HEK293 (cell line): ENCODE measurements at regions not wholly inside any gene's neighbourhood (a gene's known extent, or its start where the extent isn't known, plus 50 kb on each side); places are given as distances from the start of the nearest gene placed in this dataset.

Experiments used
- CTCF ChIA-PET: fragments of 350-600 bp; formaldehyde crosslinking; extraction: SDS; loops from one replicate; lab custom pipeline; 2021; ENCODE audit warnings: antibody characterized with exemption; lab: Yijun Ruan, JAX
- POLR2A ChIA-PET: fragments of 300-600 bp; formaldehyde crosslinking; extraction: SDS; loops from one replicate; lab custom pipeline; 2020; ENCODE audit warnings: antibody characterized with exemption, inconsistent platforms; lab: Yijun Ruan, JAX
- H3K27ac ChIP-seq: fragments of 200-500 bp; sonication (Bioruptor generic); 2 replicates; pipeline ENCODE4 v1.5.1; 2014; ENCODE audit warnings: low read depth, low read length, control low read depth, inconsistent platforms; ENCODE audit errors: extremely low read depth
- H3K36me3 ChIP-seq, 2 experiments: fragments of 200-500 bp in 1 of 2; sonication (Bioruptor generic) in 1 of 2; 1 replicate in 1 of 2; 2 replicates in 1 of 2; pipeline ENCODE4 v1.5.1; 2014 to 2017; ENCODE audit warnings: inconsistent platforms in 2 of 2, low read length in 2 of 2; ENCODE audit not compliant: control insufficient read depth in 2 of 2, insufficient read depth in 1 of 2
- H3K4me1 ChIP-seq: fragments of 200-500 bp; sonication (Bioruptor generic); 2 replicates; pipeline ENCODE4 v1.5.1; 2014; ENCODE audit warnings: mild to moderate bottlenecking, low read length, inconsistent platforms; ENCODE audit not compliant: control insufficient read depth, insufficient read depth
- H3K4me3 ChIP-seq: 2 replicates; pipeline ENCODE4 v1.5.1; 2011; ENCODE audit warnings: low read depth, mild to moderate bottlenecking, control low read depth, low read length, moderate library complexity
- H3K9me3 ChIP-seq: fragments of 200-500 bp; sonication (Bioruptor generic); 2 replicates; pipeline ENCODE4 v1.5.1; 2014; ENCODE audit warnings: low read depth, low read length, inconsistent platforms; ENCODE audit not compliant: control insufficient read depth, insufficient read depth
- FEZF1 ChIP-seq: fragments of 450-650 bp; formaldehyde crosslinking; IDR thresholded peaks from 2 replicates; pipeline ENCODE4 v1.5.1; 2016; ENCODE audit warnings: missing biosample characterization, missing genetic modification characterization
- GLI2 ChIP-seq: fragments of 450-650 bp; formaldehyde crosslinking; IDR thresholded peaks from 2 replicates; pipeline ENCODE4; 2017; ENCODE audit warnings: missing biosample characterization, missing genetic modification characterization, low read depth, borderline replicate concordance
- KLF10 ChIP-seq: fragments of 450-650 bp; IDR thresholded peaks from 2 replicates; pipeline ENCODE4 v1.5.1; 2018; ENCODE audit warnings: missing biosample characterization, mild to moderate bottlenecking, missing genetic modification characterization
- PRDM10 ChIP-seq: fragments of 450-650 bp; formaldehyde crosslinking; IDR thresholded peaks from 2 replicates; pipeline ENCODE4 v1.5.1; 2016; ENCODE audit warnings: missing biosample characterization, missing genetic modification characterization
- SP3 ChIP-seq: fragments of 450-650 bp; formaldehyde crosslinking; IDR thresholded peaks from 2 replicates; pipeline ENCODE4 v1.5.1; 2016; ENCODE audit warnings: missing biosample characterization, missing genetic modification characterization
- ZNF148 ChIP-seq: fragments of 450-650 bp; formaldehyde crosslinking; IDR thresholded peaks from 2 replicates; pipeline ENCODE4 v1.5.0; 2017; ENCODE audit warnings: missing biosample characterization, missing genetic modification characterization, borderline replicate concordance
- ZNF214 ChIP-seq: fragments of 450-650 bp; formaldehyde crosslinking; IDR thresholded peaks from 2 replicates; pipeline ENCODE4 v1.5.1; 2017; ENCODE audit warnings: missing biosample characterization, mild to moderate bottlenecking, missing genetic modification characterization, borderline replicate concordance
- ZNF221 ChIP-seq: fragments of 450-650 bp; formaldehyde crosslinking; IDR thresholded peaks from 2 replicates; pipeline ENCODE4 v1.5.1; 2017; ENCODE audit warnings: missing biosample characterization, missing genetic modification characterization, borderline replicate concordance
- ZNF311 ChIP-seq: fragments of 450-650 bp; formaldehyde crosslinking; IDR thresholded peaks from 2 replicates; pipeline ENCODE4 v1.5.1; 2017; ENCODE audit warnings: missing biosample characterization, missing genetic modification characterization, borderline replicate concordance
- ZNF423 ChIP-seq: fragments of 450-650 bp; formaldehyde crosslinking; IDR thresholded peaks from 2 replicates; pipeline ENCODE4 v1.5.1; 2016; ENCODE audit warnings: missing biosample characterization, missing genetic modification characterization
- ZNF426 ChIP-seq: fragments of 450-650 bp; formaldehyde crosslinking; IDR thresholded peaks from 2 replicates; pipeline ENCODE4 v1.5.1; 2017; ENCODE audit warnings: missing biosample characterization, missing genetic modification characterization, mild to moderate bottlenecking, inconsistent platforms, moderate library complexity
- ZNF692 ChIP-seq: fragments of 450-650 bp; formaldehyde crosslinking; IDR thresholded peaks from 2 replicates; pipeline ENCODE4 v1.5.1; 2016; ENCODE audit warnings: missing biosample characterization, missing genetic modification characterization
- ZNF701 ChIP-seq: fragments of 450-650 bp; formaldehyde crosslinking; IDR thresholded peaks from 2 replicates; pipeline ENCODE4 v1.5.1; 2016; ENCODE audit warnings: missing biosample characterization, missing genetic modification characterization
- ZNF76 ChIP-seq: fragments of 450-650 bp; formaldehyde crosslinking; IDR thresholded peaks from 2 replicates; pipeline ENCODE4; 2016; ENCODE audit warnings: low read depth, missing biosample characterization, missing genetic modification characterization, borderline replicate concordance
- TF ChIP-seq, protein P1 (sequence below): fragments of 450-650 bp; formaldehyde crosslinking; IDR thresholded peaks from 2 replicates; pipeline ENCODE4 v1.5.1; 2016; ENCODE audit warnings: missing biosample characterization, missing genetic modification characterization
- TF ChIP-seq, protein P2 (sequence below): fragments of 450-650 bp; formaldehyde crosslinking; optimal IDR thresholded peaks from 2 replicates; pipeline ENCODE3; 2016; ENCODE audit warnings: missing biosample characterization, mild to moderate bottlenecking, missing genetic modification characterization

- H3K4me1 ChIP-seq, result no peaks in the 10 kb centered on the region
- no peaks in the 10 kb centered on the region for H3K9me3 ChIP-seq
- CTCF ChIA-PET, result interaction anchor here (0.9 kb wide), 1 partner anchor 24 kb away, joined by 3 read pairs; no protein-coding TSS in a partner anchor
- POLR2A ChIA-PET, result no interaction called here
- H3K4me3 ChIP-seq, result no peak overlapping the region
- no peaks in the 10 kb centered on the region for H3K36me3 ChIP-seq
- no peak for TF ChIP-seq ZNF148 (tag by site-specific recombination)
- no peak for TF ChIP-seq ZNF701
- TF ChIP-seq ZNF423 (tag by site-specific recombination), result no peak
- TF ChIP-seq ZNF692 (tag by site-specific recombination), result no peak
- no peak for TF ChIP-seq ZNF76 (tag by site-specific recombination)
- no peak overlapping the region for H3K27ac ChIP-seq
These were observed 471.5 kb upstream of the AGTR1 start for GRCh38 chr3:148226246-148226645.

GRCh38 chr3:148227534-148227933 is 470.2 kb upstream of the AGTR1 start:
- CTCF ChIA-PET, result no interaction called here
- Histone ChIP-seq H3K36me3 (no peaks in the 10 kb centered on the region), H3K4me1 (no peaks in the 10 kb centered on the region), H3K4me3 (no peak overlapping the region), H3K27ac (no peak overlapping the region), H3K9me3 (no peaks in the 10 kb centered on the region)
- POLR2A ChIA-PET, result no interaction called here
- no peak for TF ChIP-seq SP3 (tag by site-specific recombination)
- TF ChIP-seq ZNF426, result no peak
- peak; percentile 52 for TF ChIP-seq FEZF1

- no peak for TF ChIP-seq GLI2 (tag by site-specific recombination)
- no peak for TF ChIP-seq KLF10 (tag by site-specific recombination)
- TF ChIP-seq, protein P1, sequence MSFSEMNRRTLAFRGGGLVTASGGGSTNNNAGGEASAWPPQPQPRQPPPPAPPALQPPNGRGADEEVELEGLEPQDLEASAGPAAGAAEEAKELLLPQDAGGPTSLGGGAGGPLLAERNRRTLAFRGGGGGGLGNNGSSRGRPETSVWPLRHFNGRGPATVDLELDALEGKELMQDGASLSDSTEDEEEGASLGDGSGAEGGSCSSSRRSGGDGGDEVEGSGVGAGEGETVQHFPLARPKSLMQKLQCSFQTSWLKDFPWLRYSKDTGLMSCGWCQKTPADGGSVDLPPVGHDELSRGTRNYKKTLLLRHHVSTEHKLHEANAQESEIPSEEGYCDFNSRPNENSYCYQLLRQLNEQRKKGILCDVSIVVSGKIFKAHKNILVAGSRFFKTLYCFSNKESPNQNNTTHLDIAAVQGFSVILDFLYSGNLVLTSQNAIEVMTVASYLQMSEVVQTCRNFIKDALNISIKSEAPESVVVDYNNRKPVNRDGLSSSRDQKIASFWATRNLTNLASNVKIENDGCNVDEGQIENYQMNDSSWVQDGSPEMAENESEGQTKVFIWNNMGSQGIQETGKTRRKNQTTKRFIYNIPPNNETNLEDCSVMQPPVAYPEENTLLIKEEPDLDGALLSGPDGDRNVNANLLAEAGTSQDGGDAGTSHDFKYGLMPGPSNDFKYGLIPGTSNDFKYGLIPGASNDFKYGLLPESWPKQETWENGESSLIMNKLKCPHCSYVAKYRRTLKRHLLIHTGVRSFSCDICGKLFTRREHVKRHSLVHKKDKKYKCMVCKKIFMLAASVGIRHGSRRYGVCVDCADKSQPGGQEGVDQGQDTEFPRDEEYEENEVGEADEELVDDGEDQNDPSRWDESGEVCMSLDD, result no peak
- no peak for TF ChIP-seq ZNF214
- TF ChIP-seq, protein P2, sequence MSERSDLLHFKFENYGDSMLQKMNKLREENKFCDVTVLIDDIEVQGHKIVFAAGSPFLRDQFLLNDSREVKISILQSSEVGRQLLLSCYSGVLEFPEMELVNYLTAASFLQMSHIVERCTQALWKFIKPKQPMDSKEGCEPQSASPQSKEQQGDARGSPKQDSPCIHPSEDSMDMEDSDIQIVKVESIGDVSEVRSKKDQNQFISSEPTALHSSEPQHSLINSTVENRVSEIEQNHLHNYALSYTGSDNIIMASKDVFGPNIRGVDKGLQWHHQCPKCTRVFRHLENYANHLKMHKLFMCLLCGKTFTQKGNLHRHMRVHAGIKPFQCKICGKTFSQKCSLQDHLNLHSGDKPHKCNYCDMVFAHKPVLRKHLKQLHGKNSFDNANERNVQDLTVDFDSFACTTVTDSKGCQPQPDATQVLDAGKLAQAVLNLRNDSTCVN (tag by site-specific recombination), result no peak
- TF ChIP-seq ZNF311 (tag by site-specific recombination), result no peak
- TF ChIP-seq PRDM10, result no peak
- no peak for TF ChIP-seq ZNF221 (tag by site-specific recombination)
- CTCF ChIA-PET, result no interaction called here
These were observed 468.6 kb upstream of the AGTR1 start for GRCh38 chr3:148229107-148229506.

More at GRCh38 chr3:148229107-148229506, 468.6 kb upstream of the AGTR1 start:
- Histone ChIP-seq H3K4me3 (no peak overlapping the region), H3K4me1 (no peaks in the 10 kb centered on the region), H3K27ac (no peak overlapping the region), H3K36me3 (no peaks in the 10 kb centered on the region), H3K9me3 (no peaks in the 10 kb centered on the region)
- POLR2A ChIA-PET, result no interaction called here
